ENCODE measurements at regions not wholly inside any gene's neighbourhood (a gene's known extent, or its start where the extent isn't known, plus 50 kb on each side); places are given as distances from the start of the nearest gene placed in this dataset.

GRCh38 chr2:217337771-217338170, 477.9 kb upstream of the TNP1 start:
- no peak overlapping the region for H2AK5ac ChIP-seq (ENCODE audit: low read depth, low read length)
- no peak overlapping the region for H3K4ac ChIP-seq (ENCODE audit: low read length)
- no peak overlapping the region for H3K18ac ChIP-seq (ENCODE audit: low read length)
- no CpG with 5 or more reads among the region's 3 CpGs for WGBS, 2 donors (ENCODE audit: extremely low coverage in 2 of 2, insufficient read length in 2 of 2, insufficient replicate concordance in 1 of 2)
- no peak overlapping the region for H3K4me2 ChIP-seq (ENCODE audit: insufficient read depth, low read length, poor library complexity, severe bottlenecking)
- H3K23ac ChIP-seq (ENCODE audit: low read depth, low read length, poor library complexity) = no peak overlapping the region
- H3K79me1 ChIP-seq (ENCODE audit: low read depth, low read length) = no peaks in the 10 kb centered on the region
- no peaks in the 10 kb centered on the region for H3K9me3 ChIP-seq (replicated peaks in 1 of 2; ENCODE audit: control insufficient read depth in 2 of 2, insufficient read depth in 1 of 2, low read depth in 1 of 2, low read length in 2 of 2)
- no peak overlapping the region for H3K27ac ChIP-seq (replicated peaks; ENCODE audit: low read length)
- H3K9ac ChIP-seq (ENCODE audit: low read depth, low read length, poor library complexity) = no peak overlapping the region
- H4K8ac ChIP-seq (ENCODE audit: low read depth, low read length) = no peak overlapping the region
- H2BK120ac ChIP-seq (ENCODE audit: low read depth, low read length) = no peak overlapping the region
- no peak overlapping the region for H2BK15ac ChIP-seq (ENCODE audit: low read length)
- H2AFZ ChIP-seq (ENCODE audit: low read length) = no peak overlapping the region
- DNase-seq (ENCODE audit: low spot score) = no peak
- no peak overlapping the region for H2BK5ac ChIP-seq (ENCODE audit: low read length)
- no peak overlapping the region for H3K14ac ChIP-seq (ENCODE audit: low read length)
- H2BK12ac ChIP-seq (ENCODE audit: low read length) = no peak overlapping the region
- H4K91ac ChIP-seq (ENCODE audit: low read depth, low read length, poor library complexity) = no peak overlapping the region
- no peaks in the 10 kb centered on the region for H3K36me3 ChIP-seq (replicated peaks in 1 of 2; ENCODE audit: control insufficient read depth in 2 of 2, insufficient read depth in 2 of 2, low read length in 2 of 2)
- H3K4me1 ChIP-seq (ENCODE audit: control insufficient read depth in 2 of 2, insufficient read depth in 1 of 2, low read depth in 1 of 2, low read length in 2 of 2) = peaks cover 0 to 4% of the 10 kb centered on the region in 2 donors
- no peaks in the 10 kb centered on the region for H3K27me3 ChIP-seq (ENCODE audit: control insufficient read depth in 3 of 3, insufficient read depth in 3 of 3, low read depth in 1 of 3, low read length in 3 of 3)
- H3K4me3 ChIP-seq (ENCODE audit: low read length in 2 of 2) = no peak overlapping the region

DNA sequence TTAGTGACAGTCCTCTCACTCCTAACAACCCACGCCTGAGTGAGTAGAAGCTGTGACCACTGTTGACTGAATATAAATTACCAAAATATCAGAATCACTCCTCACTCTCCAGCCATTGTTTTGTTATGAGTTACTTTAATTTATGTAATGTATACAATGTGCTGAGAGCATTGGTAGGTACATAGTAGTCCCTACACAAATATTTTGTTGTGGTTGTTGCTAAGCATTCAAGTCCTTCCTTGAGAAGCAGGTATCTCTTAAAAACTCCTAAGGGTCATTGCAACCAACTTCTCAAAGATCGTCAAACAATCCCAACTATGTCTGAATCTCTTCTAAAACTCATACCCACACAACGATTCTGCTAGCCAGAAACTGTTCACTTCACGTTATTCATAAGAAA, 476.8 kb upstream of the TNP1 start:
- H4K91ac ChIP-seq (ENCODE audit: low read depth, low read length, poor library complexity) = no peak overlapping the region
- H3K4me1 ChIP-seq (ENCODE audit: control insufficient read depth in 2 of 2, insufficient read depth in 1 of 2, low read depth in 1 of 2, low read length in 2 of 2) = peaks cover 4 to 9% of the 10 kb centered on the region in 2 donors
- H3K79me1 ChIP-seq (ENCODE audit: low read depth, low read length) = no peaks in the 10 kb centered on the region
- H3K36me3 ChIP-seq (replicated peaks in 1 of 2; ENCODE audit: control insufficient read depth in 2 of 2, insufficient read depth in 2 of 2, low read length in 2 of 2) = no peaks in the 10 kb centered on the region
- no peak overlapping the region for H3K9ac ChIP-seq (ENCODE audit: low read depth, low read length, poor library complexity)
- no peaks in the 10 kb centered on the region for H3K9me3 ChIP-seq (replicated peaks in 1 of 2; ENCODE audit: control insufficient read depth in 2 of 2, insufficient read depth in 1 of 2, low read depth in 1 of 2, low read length in 2 of 2)
- WGBS, 2 donors (ENCODE audit: extremely low coverage in 2 of 2, insufficient read length in 2 of 2, insufficient replicate concordance in 1 of 2) = no CpG with 5 or more reads among the region's 4 CpGs
- H2AK5ac ChIP-seq (ENCODE audit: low read depth, low read length) = no peak overlapping the region
- H3K18ac ChIP-seq (ENCODE audit: low read length) = no peak overlapping the region
- no peak overlapping the region for H3K27ac ChIP-seq (replicated peaks; ENCODE audit: low read length)
- no peak overlapping the region for H2BK15ac ChIP-seq (ENCODE audit: low read length)
- no peak overlapping the region for H2BK5ac ChIP-seq (ENCODE audit: low read length)
- H4K8ac ChIP-seq (ENCODE audit: low read depth, low read length) = no peak overlapping the region
- H3K23ac ChIP-seq (ENCODE audit: low read depth, low read length, poor library complexity) = no peak overlapping the region
- H3K14ac ChIP-seq (ENCODE audit: low read length) = no peak overlapping the region
- no peak overlapping the region for H3K4ac ChIP-seq (ENCODE audit: low read length)
- H2AFZ ChIP-seq (ENCODE audit: low read length) = no peak overlapping the region
- H3K4me3 ChIP-seq (ENCODE audit: low read length in 2 of 2) = no peak overlapping the region
- no peak overlapping the region for H2BK12ac ChIP-seq (ENCODE audit: low read length)
- H3K4me2 ChIP-seq (ENCODE audit: insufficient read depth, low read length, poor library complexity, severe bottlenecking) = no peak overlapping the region
- DNase-seq (ENCODE audit: low spot score) = no peak
- H3K27me3 ChIP-seq (ENCODE audit: control insufficient read depth in 3 of 3, insufficient read depth in 3 of 3, low read depth in 1 of 3, low read length in 3 of 3) = no peaks in the 10 kb centered on the region
- no peak overlapping the region for H2BK120ac ChIP-seq (ENCODE audit: low read depth, low read length)

GRCh38 chr2:217335341-217335966, 475.6 kb upstream of the TNP1 start:
- Histone ChIP-seq H2AK5ac (ENCODE audit: low read depth, low read length) (no peak overlapping the region), H3K18ac (ENCODE audit: low read length) (no peak overlapping the region), H4K91ac (ENCODE audit: low read depth, low read length, poor library complexity) (no peak overlapping the region), H3K23ac (ENCODE audit: low read depth, low read length, poor library complexity) (no peak overlapping the region), H3K4me1 (ENCODE audit: control insufficient read depth in 2 of 2, insufficient read depth in 1 of 2, low read depth in 1 of 2, low read length in 2 of 2) (peaks cover 10 to 17% of the 10 kb centered on the region in 2 donors), H3K14ac (ENCODE audit: low read length) (no peak overlapping the region), H3K4me2 (ENCODE audit: insufficient read depth, low read length, poor library complexity, severe bottlenecking) (no peak overlapping the region), H2BK12ac (ENCODE audit: low read length) (no peak overlapping the region), H3K79me1 (ENCODE audit: low read depth, low read length) (no peaks in the 10 kb centered on the region), H3K4me3 (ENCODE audit: low read length in 2 of 2) (no peak overlapping the region), H4K8ac (ENCODE audit: low read depth, low read length) (no peak overlapping the region), H3K9me3 (replicated peaks in 1 of 2; ENCODE audit: control insufficient read depth in 2 of 2, insufficient read depth in 1 of 2, low read depth in 1 of 2, low read length in 2 of 2) (no peaks in the 10 kb centered on the region), H2BK5ac (ENCODE audit: low read length) (no peak overlapping the region), H3K4ac (ENCODE audit: low read length) (no peak overlapping the region), H3K27ac (replicated peaks; ENCODE audit: low read length) (no peak overlapping the region), H2BK15ac (ENCODE audit: low read length) (no peak overlapping the region), H2AFZ (ENCODE audit: low read length) (no peak overlapping the region), H3K9ac (ENCODE audit: low read depth, low read length, poor library complexity) (no peak overlapping the region), H3K36me3 (replicated peaks in 1 of 2; ENCODE audit: control insufficient read depth in 2 of 2, insufficient read depth in 2 of 2, low read length in 2 of 2) (no peaks in the 10 kb centered on the region), H2BK120ac (ENCODE audit: low read depth, low read length) (no peak overlapping the region), H3K27me3 (ENCODE audit: control insufficient read depth in 3 of 3, insufficient read depth in 3 of 3, low read depth in 1 of 3, low read length in 3 of 3) (no peaks in the 10 kb centered on the region)
- no peak for DNase-seq (ENCODE audit: low spot score)
- no CpG with 5 or more reads among the region's 5 CpGs for WGBS, 2 donors (ENCODE audit: extremely low coverage in 2 of 2, insufficient read length in 2 of 2, insufficient replicate concordance in 1 of 2)

DNA sequence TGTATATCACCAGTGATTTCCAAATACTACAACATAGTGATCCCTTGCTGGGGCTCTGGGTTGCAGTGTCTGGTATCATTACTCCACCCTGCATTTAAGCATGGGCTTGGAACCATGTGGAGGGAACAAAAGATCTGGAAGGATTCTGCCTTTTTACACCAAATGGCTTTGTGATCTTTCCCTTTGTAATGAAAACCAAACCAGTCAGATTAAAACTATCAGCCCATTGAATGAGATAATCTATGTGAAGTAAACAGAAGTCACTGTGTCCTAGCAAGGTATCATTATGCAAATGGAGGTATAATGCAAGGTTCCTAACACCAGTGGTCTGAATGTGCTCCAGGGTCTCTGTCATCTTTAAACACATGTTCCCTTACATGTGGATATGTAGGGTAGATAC, 474.7 kb upstream of the TNP1 start:
- Histone ChIP-seq H4K91ac (ENCODE audit: low read depth, low read length, poor library complexity) (no peak overlapping the region), H3K4me3 (ENCODE audit: low read length in 2 of 2) (no peak overlapping the region), H3K9ac (ENCODE audit: low read depth, low read length, poor library complexity) (no peak overlapping the region), H3K4ac (ENCODE audit: low read length) (no peak overlapping the region), H3K79me1 (ENCODE audit: low read depth, low read length) (no peaks in the 10 kb centered on the region), H3K9me3 (replicated peaks in 1 of 2; ENCODE audit: control insufficient read depth in 2 of 2, insufficient read depth in 1 of 2, low read depth in 1 of 2, low read length in 2 of 2) (no peaks in the 10 kb centered on the region), H3K14ac (ENCODE audit: low read length) (no peak overlapping the region), H3K27me3 (ENCODE audit: control insufficient read depth in 3 of 3, insufficient read depth in 3 of 3, low read depth in 1 of 3, low read length in 3 of 3) (no peaks in the 10 kb centered on the region), H2BK120ac (ENCODE audit: low read depth, low read length) (no peak overlapping the region), H3K23ac (ENCODE audit: low read depth, low read length, poor library complexity) (no peak overlapping the region), H3K18ac (ENCODE audit: low read length) (no peak overlapping the region), H2BK5ac (ENCODE audit: low read length) (no peak overlapping the region), H2AK5ac (ENCODE audit: low read depth, low read length) (no peak overlapping the region), H3K36me3 (replicated peaks in 1 of 2; ENCODE audit: control insufficient read depth in 2 of 2, insufficient read depth in 2 of 2, low read length in 2 of 2) (no peaks in the 10 kb centered on the region), H3K27ac (replicated peaks; ENCODE audit: low read length) (no peak overlapping the region), H3K4me2 (ENCODE audit: insufficient read depth, low read length, poor library complexity, severe bottlenecking) (no peak overlapping the region), H4K8ac (ENCODE audit: low read depth, low read length) (no peak overlapping the region), H2BK15ac (ENCODE audit: low read length) (no peak overlapping the region), H3K4me1 (ENCODE audit: control insufficient read depth in 2 of 2, insufficient read depth in 1 of 2, low read depth in 1 of 2, low read length in 2 of 2) (peaks cover 10 to 14% of the 10 kb centered on the region in 2 donors), H2AFZ (ENCODE audit: low read length) (no peak overlapping the region), H2BK12ac (ENCODE audit: low read length) (no peak overlapping the region)
- no peak for DNase-seq (ENCODE audit: low spot score)

All from neuronal stem cell (in vitro differentiated cells).